Activated naive CD8-positive, alpha-beta T cell treated with anti-CD3 and anti-CD28 coated beads, Interleukin-2, amount 50 U/mL, for 24 hours (primary cell): ENCODE measurements at regions not wholly inside any gene's neighbourhood (a gene's known extent, or its start where the extent isn't known, plus 50 kb on each side); places are given as distances from the start of the nearest gene placed in this dataset.

Source experiments
- ATAC-seq: fragments of 150-1000 bp; cut with Tn5 transposase; one replicate; pipeline ENCODE4 v1.10.0; 2021
- DNase-seq: peaks from one replicate; pipeline ENCODE4 v3.0.0; 2021
- H3K27ac Mint-ChIP-seq: one replicate; pipeline ENCODE4 v1.8.0; 2021; ENCODE audit warnings: mild to moderate bottlenecking, mixed read lengths
- H3K27me3 Mint-ChIP-seq: one replicate; pipeline ENCODE4 v1.8.0; 2021; ENCODE audit warnings: mixed read lengths
- H3K36me3 Mint-ChIP-seq: one replicate; pipeline ENCODE4 v1.8.0; 2021; ENCODE audit warnings: low read depth, mixed read lengths
- H3K4me1 Mint-ChIP-seq: one replicate; pipeline ENCODE4 v1.8.0; 2021; ENCODE audit warnings: mixed read lengths
- H3K4me3 Mint-ChIP-seq: one replicate; pipeline ENCODE4 v1.8.0; 2021; ENCODE audit warnings: mild to moderate bottlenecking, moderate library complexity, mixed read lengths
- H3K9me3 Mint-ChIP-seq: one replicate; pipeline ENCODE4 v1.8.0; 2021; ENCODE audit warnings: mixed read lengths

DNA sequence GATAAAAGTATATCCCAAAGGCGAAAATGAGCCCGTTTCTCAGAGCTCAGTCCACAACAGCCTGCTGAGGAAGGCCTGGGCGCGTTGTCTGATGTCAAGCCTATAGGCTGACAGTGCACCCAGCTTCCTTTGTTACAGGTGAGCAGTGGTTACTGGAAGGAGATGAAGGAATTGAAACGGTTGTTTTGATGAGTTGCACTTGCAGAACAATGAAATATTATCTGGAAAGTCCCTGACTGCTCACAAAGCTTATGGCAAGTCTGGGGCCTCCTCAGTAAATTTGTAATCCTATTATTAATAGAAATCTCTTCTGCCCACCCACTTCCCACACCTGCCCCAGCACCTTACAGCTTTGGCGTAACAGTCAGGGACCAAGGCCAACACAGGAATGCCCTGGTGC, 77.8 kb downstream of the C11orf91 start:
- DNase-seq (no peak), ATAC-seq (no peak)
- Mint-ChIP-seq H3K4me1 (no peaks in the 10 kb centered on the region), H3K27ac (no peak overlapping the region), H3K36me3 (no peaks in the 10 kb centered on the region), H3K4me3 (no peak overlapping the region), H3K27me3 (peaks cover 7% of the 10 kb centered on the region), H3K9me3 (no peaks in the 10 kb centered on the region)

GRCh38 chr11:33622186-33622585, 78.4 kb downstream of the C11orf91 start:
- no peak for ATAC-seq
- H3K27me3 Mint-ChIP-seq = peaks cover 8% of the 10 kb centered on the region
- H3K9me3 Mint-ChIP-seq = no peaks in the 10 kb centered on the region
- H3K4me3 Mint-ChIP-seq = no peak overlapping the region
- no peak for DNase-seq
- H3K36me3 Mint-ChIP-seq = no peaks in the 10 kb centered on the region
- H3K4me1 Mint-ChIP-seq = no peaks in the 10 kb centered on the region
- H3K27ac Mint-ChIP-seq = no peak overlapping the region

GRCh38 chr11:33620423-33621171, 80.0 kb downstream of the C11orf91 start:
- H3K27me3 Mint-ChIP-seq = peaks cover 11% of the 10 kb centered on the region
- no peak overlapping the region for H3K27ac Mint-ChIP-seq
- no peak overlapping the region for H3K4me3 Mint-ChIP-seq
- no peaks in the 10 kb centered on the region for H3K4me1 Mint-ChIP-seq
- DNase-seq (no peak), ATAC-seq (no peak)
- H3K9me3 Mint-ChIP-seq = no peaks in the 10 kb centered on the region
- no peaks in the 10 kb centered on the region for H3K36me3 Mint-ChIP-seq

GRCh38 chr11:33618956-33619355, 81.7 kb downstream of the C11orf91 start:
- Mint-ChIP-seq H3K9me3 (no peaks in the 10 kb centered on the region), H3K4me1 (no peaks in the 10 kb centered on the region), H3K27ac (no peak overlapping the region), H3K36me3 (no peaks in the 10 kb centered on the region), H3K27me3 (peaks cover 11% of the 10 kb centered on the region), H3K4me3 (no peak overlapping the region)
- ATAC-seq (no peak), DNase-seq (no peak)

DNA sequence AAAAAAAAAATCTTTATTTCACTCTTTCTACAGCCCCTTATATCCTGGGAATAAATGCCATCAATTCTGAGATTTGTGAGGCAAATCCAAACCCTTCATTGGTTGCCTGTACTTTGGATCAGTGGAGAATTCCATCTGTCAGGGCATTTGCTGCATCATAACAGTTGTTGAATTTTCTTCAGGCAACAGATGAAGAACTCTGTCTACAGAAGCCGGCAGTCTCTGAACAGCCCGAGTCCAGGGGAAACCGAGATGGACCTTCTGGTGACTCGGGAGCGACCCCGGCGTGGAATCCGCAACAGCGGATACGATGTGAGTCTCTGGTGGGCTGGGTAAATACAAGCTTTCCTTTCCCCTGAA, 82.3 kb downstream of the C11orf91 start:
- DNase-seq (no peak), ATAC-seq (no peak)
- no peaks in the 10 kb centered on the region for H3K4me1 Mint-ChIP-seq
- H3K9me3 Mint-ChIP-seq = no peaks in the 10 kb centered on the region
- no peak overlapping the region for H3K4me3 Mint-ChIP-seq
- peaks cover 11% of the 10 kb centered on the region for H3K27me3 Mint-ChIP-seq
- no peak overlapping the region for H3K27ac Mint-ChIP-seq
- no peaks in the 10 kb centered on the region for H3K36me3 Mint-ChIP-seq

- no peak for DNase-seq
- peaks cover 11% of the 10 kb centered on the region for H3K27me3 Mint-ChIP-seq
- no peak overlapping the region for H3K4me3 Mint-ChIP-seq
- H3K9me3 Mint-ChIP-seq = no peaks in the 10 kb centered on the region
- no peaks in the 10 kb centered on the region for H3K36me3 Mint-ChIP-seq
- ATAC-seq = no peak
- H3K4me1 Mint-ChIP-seq = no peaks in the 10 kb centered on the region
- no peak overlapping the region for H3K27ac Mint-ChIP-seq
Observed at GRCh38 chr11:33617672-33618350, 82.8 kb downstream of the C11orf91 start.

GRCh38 chr11:33616552-33616951, 84.1 kb downstream of the C11orf91 start:
- Mint-ChIP-seq H3K4me3 (no peak overlapping the region), H3K27ac (no peak overlapping the region), H3K9me3 (no peaks in the 10 kb centered on the region), H3K36me3 (no peaks in the 10 kb centered on the region), H3K27me3 (peaks cover 11% of the 10 kb centered on the region), H3K4me1 (no peaks in the 10 kb centered on the region)
- no peak for ATAC-seq
- DNase-seq = no peak

DNA sequence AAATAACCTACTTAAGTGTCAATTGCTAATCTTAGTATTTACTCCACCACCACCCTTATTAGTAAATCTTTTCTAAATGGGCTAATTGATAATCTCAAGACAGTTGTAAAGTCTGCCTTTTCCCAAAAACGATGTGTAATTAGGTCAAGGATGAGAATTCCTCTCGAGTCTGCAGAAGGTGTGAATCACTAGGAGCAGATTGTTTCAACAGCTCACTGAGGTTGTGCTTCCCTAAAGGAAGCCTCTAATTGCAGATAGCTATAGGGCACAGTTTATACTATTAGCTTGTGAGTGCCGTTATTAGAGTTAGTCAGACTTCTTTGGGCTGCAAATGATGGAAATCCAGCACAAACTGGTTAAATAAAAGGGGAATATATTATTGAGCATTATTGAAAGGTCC, 84.9 kb downstream of the C11orf91 start:
- no peaks in the 10 kb centered on the region for H3K36me3 Mint-ChIP-seq
- H3K27ac Mint-ChIP-seq = no peak overlapping the region
- no peak for DNase-seq
- ATAC-seq = no peak
- H3K4me3 Mint-ChIP-seq = no peak overlapping the region
- peaks cover 10% of the 10 kb centered on the region for H3K27me3 Mint-ChIP-seq
- no peaks in the 10 kb centered on the region for H3K4me1 Mint-ChIP-seq
- H3K9me3 Mint-ChIP-seq = no peaks in the 10 kb centered on the region

- Mint-ChIP-seq H3K36me3 (no peaks in the 10 kb centered on the region), H3K27ac (no peak overlapping the region), H3K4me3 (no peak overlapping the region), H3K9me3 (no peaks in the 10 kb centered on the region), H3K27me3 (peaks cover 4% of the 10 kb centered on the region), H3K4me1 (no peaks in the 10 kb centered on the region)
- no peak for DNase-seq
- ATAC-seq = no peak
Observed at GRCh38 chr11:33613404-33613803, 87.2 kb downstream of the C11orf91 start.

- H3K36me3 Mint-ChIP-seq = no peaks in the 10 kb centered on the region
- H3K27me3 Mint-ChIP-seq = peaks cover under 1% of the 10 kb centered on the region
- no peak for DNase-seq
- no peaks in the 10 kb centered on the region for H3K9me3 Mint-ChIP-seq
- no peak for ATAC-seq
- no peak overlapping the region for H3K27ac Mint-ChIP-seq
- no peak overlapping the region for H3K4me3 Mint-ChIP-seq
- no peaks in the 10 kb centered on the region for H3K4me1 Mint-ChIP-seq
Observed at GRCh38 chr11:33610903-33611302, 89.7 kb downstream of the C11orf91 start.

DNA sequence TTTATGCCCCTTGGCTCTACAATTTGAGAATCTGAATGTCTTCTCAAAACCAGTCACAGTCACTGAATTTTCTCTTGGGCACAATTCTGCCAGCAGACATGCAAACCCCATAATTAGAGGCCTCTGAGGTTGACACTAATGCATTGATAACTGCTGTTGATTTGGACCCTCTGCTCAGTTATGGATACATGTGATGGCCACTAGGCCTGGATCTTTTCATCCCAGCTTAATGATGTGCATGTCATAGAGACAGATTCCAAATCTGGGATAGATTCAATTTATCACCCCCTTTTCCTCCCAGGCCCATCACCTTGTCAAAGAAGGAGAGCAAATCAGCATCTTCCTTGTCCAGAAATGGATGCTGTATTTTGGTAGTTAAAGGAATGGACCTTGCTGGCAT, 92.2 kb downstream of the C11orf91 start:
- H3K9me3 Mint-ChIP-seq = no peaks in the 10 kb centered on the region
- DNase-seq = no peak
- no peak for ATAC-seq
- no peaks in the 10 kb centered on the region for H3K4me1 Mint-ChIP-seq
- H3K27ac Mint-ChIP-seq = no peak overlapping the region
- H3K27me3 Mint-ChIP-seq = peaks cover 2% of the 10 kb centered on the region
- H3K36me3 Mint-ChIP-seq = no peaks in the 10 kb centered on the region
- no peak overlapping the region for H3K4me3 Mint-ChIP-seq

DNA sequence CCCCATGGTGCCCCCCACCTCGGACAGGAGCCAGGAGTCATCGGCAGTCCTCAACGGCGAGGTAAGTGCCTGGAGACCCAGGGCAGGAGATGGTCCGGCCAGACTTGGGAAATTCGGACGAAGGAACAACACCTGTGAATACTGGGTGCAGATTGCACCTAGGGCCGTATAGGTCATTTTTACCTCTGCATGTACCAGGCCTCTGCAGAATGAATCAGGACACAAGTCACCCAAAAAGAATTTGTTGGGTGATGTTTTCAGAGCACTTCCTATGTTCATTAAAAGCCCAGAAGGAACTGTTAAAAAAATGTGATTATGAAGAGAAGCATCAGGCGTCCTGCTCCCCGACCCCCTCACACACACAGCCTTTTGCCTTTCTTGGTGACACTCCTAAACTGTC, 93.9 kb downstream of the C11orf91 start:
- ATAC-seq = no peak
- Mint-ChIP-seq H3K4me3 (no peak overlapping the region), H3K36me3 (no peaks in the 10 kb centered on the region), H3K4me1 (no peaks in the 10 kb centered on the region), H3K9me3 (no peaks in the 10 kb centered on the region), H3K27ac (no peak overlapping the region), H3K27me3 (peaks cover 4% of the 10 kb centered on the region)
- DNase-seq = no peak

DNA sequence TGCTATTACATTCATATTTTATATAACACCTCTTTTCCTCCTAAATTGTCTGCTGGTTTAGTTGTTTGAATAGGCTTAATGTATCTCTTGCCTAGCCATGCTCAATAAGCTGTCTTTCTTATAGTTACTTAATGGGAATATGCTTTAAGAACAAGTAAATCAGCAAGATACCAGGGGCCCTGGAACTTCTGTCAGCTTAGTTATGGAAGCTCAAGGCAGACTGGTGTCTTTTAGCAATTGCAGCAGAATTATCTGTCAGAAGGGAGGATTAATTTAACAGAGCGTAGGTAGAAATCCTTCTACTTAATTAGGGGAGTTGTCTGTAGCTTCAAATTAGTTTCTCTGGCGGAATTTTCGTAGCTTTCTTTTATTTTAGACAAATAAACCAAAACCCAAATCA, 94.9 kb downstream of the C11orf91 start:
- Mint-ChIP-seq H3K27ac (no peak overlapping the region), H3K27me3 (peaks cover 8% of the 10 kb centered on the region), H3K9me3 (no peaks in the 10 kb centered on the region), H3K4me3 (no peak overlapping the region), H3K36me3 (no peaks in the 10 kb centered on the region), H3K4me1 (no peaks in the 10 kb centered on the region)
- DNase-seq (no peak), ATAC-seq (no peak)

DNA sequence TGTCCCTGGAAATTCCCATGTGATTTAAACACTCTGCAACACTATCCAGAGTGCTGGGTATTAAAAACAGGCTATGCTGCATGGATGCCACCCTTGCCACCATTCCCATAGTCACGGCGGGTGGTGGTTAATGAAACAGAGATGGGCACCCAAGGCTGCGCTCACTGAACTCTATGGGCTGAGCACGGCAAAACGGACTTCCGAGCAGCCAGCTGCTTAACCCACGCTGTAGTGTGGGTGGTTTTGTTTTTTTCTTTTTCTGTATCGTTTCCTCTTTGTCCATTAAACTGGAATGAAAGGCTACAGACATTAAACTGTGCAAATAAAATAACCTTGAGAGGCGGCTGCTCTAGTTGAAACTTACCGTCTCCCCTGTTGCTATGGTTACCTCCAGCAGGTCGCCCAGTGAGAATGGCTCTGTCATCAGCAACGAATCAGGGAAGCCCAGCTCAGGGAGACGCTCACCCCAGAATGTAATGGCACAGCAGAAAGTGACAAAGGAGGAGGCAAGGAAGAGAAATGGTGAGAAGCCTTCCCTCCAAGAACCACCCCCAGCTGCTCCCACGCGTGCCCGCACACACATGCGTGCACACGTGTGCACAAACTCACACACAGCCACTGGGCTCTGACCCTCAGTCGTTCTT, 102.1 kb downstream of the C11orf91 start:
- H3K27me3 Mint-ChIP-seq = peaks cover 25% of the 10 kb centered on the region
- H3K9me3 Mint-ChIP-seq = peaks cover 4% of the 10 kb centered on the region
- H3K27ac Mint-ChIP-seq = no peak overlapping the region
- no peak overlapping the region for H3K4me3 Mint-ChIP-seq
- H3K36me3 Mint-ChIP-seq = no peaks in the 10 kb centered on the region
- ATAC-seq (no peak), DNase-seq (no peak)
- no peaks in the 10 kb centered on the region for H3K4me1 Mint-ChIP-seq

DNA sequence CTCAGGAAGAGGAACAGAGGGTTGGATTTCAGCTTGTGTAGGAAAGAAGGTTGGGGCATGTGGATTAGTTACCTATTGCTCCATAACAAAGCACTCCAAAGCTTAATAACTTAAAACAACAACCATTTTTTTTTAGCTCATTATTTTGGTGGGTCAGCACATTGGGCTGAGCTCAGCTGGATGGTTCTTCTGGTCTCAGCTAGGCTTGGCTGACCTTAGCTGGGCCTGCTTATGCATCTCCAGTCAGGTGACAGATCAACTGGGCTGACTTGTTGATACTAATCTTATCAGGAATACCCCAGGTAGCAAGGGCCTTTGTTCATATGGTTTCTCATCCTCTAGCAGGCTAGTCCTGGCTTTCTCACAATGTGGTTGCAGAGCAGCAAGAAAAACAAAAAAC, 106.4 kb downstream of the C11orf91 start:
- Mint-ChIP-seq H3K4me3 (no peak overlapping the region), H3K36me3 (no peaks in the 10 kb centered on the region), H3K27ac (no peak overlapping the region), H3K4me1 (no peaks in the 10 kb centered on the region), H3K9me3 (peaks cover 4% of the 10 kb centered on the region), H3K27me3 (peaks cover 13% of the 10 kb centered on the region)
- DNase-seq (no peak), ATAC-seq (no peak)
